NCI-H1417 (cell line): ENCODE measurements at regions not wholly inside any gene's neighbourhood (a gene's known extent, or its start where the extent isn't known, plus 50 kb on each side); places are given as distances from the start of the nearest gene placed in this dataset.

Experiments used
- DNase-seq, 3 experiments: peaks; one replicate each; lab custom pipeline; 2025; lab: John Stamatoyannopoulos, UW

DNA sequence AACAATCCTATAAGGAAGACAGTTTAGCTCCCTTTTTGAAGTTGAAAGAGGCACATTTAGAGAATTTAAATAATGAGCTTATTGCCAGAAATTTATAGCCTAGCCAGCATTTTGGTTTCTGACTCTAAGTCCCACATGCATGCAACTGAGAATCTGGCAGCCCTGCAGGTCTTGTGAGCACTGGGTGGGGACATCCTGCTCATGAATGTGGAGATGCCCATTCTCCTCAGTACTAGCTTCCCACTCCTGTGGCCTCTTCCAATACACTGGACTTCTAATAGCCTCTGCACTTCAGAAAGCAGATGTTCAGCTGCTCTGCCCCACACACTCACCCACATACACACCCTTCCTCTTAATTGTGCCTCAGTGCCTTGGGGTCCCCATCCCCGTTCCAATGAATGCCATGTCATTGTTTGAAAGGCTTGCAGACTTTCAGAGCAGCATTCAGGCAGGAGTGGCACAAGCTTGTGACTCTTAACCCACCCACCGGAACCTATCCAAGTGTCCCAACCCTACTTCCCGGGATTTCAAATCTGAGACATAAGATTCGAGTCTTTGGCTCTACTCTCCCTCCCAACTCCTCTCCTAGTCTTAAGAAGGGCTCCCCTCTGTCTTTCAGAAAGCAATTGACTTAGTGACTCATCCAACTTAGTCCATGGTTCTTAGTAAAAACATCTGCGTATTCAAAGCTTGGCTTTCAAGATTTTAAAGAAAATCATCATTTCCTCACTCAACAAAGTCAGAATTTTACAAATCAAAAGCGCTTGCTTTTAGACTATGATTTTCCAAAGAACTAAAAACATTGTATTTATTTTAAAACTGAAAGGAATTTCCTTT lies 80.0 kb upstream of the FREM2 start:
- no peak for DNase-seq

GRCh38 chr13:38617936-38618335 lies 68.9 kb upstream of the FREM2 start:
- no peak for DNase-seq

GRCh38 chr13:38618336-38618735 lies 68.5 kb upstream of the FREM2 start:
- DNase-seq, result no peak

DNA sequence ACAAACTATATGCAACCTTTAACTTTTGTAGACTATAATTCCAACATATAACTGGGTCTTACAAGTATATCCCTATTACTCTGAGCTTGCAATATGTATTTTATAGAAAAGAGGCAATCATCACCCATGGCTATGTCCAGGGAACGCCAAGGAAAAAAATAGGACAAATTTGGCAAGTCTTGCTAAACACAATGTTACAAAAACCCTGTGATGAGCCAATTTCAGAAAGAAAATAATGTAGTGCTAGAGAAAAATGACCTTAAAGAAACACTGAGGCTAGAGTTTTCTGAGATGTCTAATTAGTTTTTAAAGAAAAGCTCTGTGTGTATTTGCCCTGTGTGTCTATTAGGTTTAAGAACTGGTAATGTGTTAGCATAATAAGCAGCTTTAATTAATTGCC lies 68.0 kb upstream of the FREM2 start:
- DNase-seq, result no peak

DNA sequence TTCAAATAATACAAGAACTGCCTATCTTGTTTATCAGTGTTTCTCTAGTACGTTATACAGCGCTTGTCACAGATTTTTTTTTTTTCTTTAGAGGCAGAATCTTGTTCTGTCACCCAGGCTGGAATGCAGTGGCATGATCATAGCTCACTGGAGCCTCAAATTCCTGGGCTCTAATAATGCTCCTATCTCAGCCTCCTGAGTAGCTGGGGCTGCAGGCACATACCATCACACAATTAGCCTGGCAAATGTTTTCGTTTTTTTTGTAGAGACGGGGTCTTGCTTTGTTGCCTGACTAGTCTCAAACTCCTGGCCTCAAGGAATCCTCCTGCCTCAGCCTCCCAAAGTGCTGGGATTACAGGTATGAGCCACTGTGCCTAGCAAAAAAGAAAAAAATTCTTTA lies 66.0 kb upstream of the FREM2 start:
- DNase-seq, result no peak

DNA sequence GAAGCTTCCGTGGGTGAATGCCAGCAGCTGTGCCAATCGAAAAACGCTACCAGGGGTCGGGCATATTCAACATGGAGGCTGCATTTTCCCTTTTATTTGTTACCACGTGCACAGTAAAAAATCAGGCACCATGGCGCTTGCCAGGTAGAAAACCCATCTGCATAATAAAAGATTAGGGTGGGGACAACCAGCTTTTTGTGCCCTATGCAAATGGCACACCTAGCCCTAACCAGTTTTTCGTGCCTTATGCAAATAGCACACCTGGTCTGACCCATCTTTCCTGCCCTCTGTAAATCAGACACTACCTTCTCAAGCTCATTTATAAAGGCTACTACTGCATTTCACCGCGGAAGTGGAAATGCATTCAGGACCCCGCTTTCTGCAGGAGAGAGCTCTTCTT lies 62.1 kb upstream of the FREM2 start:
- no peak for DNase-seq

GRCh38 chr13:38628554-38628953 lies 58.3 kb upstream of the FREM2 start:
- DNase-seq, result no peak

DNA sequence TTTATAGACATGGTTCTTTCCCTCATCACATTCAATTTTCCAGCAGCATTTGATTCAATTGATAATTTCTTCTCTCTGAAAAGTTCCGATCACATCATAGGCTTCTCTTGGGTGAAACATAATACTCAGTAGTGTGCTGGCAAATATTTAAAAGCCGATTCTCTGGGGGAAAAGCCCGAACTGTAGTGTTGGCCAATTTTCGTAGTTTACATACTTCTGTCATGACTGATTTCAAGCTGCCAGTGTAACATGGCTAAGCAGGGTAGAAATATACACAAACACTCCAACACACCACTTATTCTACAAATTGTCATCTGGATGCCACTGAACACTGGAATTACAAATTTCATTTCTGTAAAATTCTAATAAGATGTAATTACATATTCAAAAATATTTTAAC lies 56.1 kb upstream of the FREM2 start:
- DNase-seq, result no peak

GRCh38 chr13:38635030-38635429 lies 51.8 kb upstream of the FREM2 start:
- peak in 1 of 3 experiments; percentile 4 for DNase-seq

GRCh38 chr13:38636073-38636472 lies 50.8 kb upstream of the FREM2 start:
- DNase-seq, result no peak

DNA sequence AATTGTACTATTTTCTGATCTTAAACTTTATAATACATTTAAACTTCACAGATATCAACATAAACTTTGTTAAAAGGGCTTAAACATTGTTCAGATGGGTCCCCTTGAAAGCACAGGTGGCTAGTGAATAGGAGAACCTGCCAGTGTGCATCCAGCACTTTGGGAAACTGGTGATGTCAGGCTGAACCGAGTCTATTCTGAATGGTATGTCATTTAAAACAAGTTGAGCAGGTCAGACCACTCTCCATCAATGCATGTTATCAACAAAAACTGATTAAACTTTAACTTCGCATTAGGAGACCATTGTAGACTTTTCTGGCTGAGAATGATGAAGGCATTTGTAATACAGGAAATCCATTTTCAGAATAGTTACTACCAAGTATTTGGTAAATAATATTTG lies 50.1 kb upstream of the FREM2 start:
- peak in 2 of 3 experiments; percentile 25 to 76 for DNase-seq
